Kidney epithelial cell (primary cell): ENCODE measurements at regions not wholly inside any gene's neighbourhood (a gene's known extent, or its start where the extent isn't known, plus 50 kb on each side); places are given as distances from the start of the nearest gene placed in this dataset.

Source experiments
- DNase-seq: peaks from one replicate; pipeline ENCODE4 v3.0.0-alpha.2; 2010; ENCODE audit warnings: low read depth
- H3K27me3 ChIP-seq: 2 replicates; pipeline ENCODE4 v1.6.0; 2011; ENCODE audit warnings: low read length; ENCODE audit not compliant: control insufficient read depth, insufficient read depth
- H3K36me3 ChIP-seq: 2 replicates; pipeline ENCODE4 v1.5.1; 2011; ENCODE audit warnings: low read length; ENCODE audit not compliant: control insufficient read depth, insufficient read depth
- H3K4me3 ChIP-seq: 2 replicates; pipeline ENCODE4 v1.5.1; 2011; ENCODE audit warnings: low read depth, mild to moderate bottlenecking, control low read depth, low read length
- TF ChIP-seq, protein P1 (sequence below): IDR thresholded peaks from 2 replicates; pipeline ENCODE4 v1.5.1; 2011; ENCODE audit warnings: mild to moderate bottlenecking, moderate library complexity, low read length, control low read depth, inconsistent platforms; ENCODE audit not compliant: insufficient read depth, poor library complexity, severe bottlenecking

DNA sequence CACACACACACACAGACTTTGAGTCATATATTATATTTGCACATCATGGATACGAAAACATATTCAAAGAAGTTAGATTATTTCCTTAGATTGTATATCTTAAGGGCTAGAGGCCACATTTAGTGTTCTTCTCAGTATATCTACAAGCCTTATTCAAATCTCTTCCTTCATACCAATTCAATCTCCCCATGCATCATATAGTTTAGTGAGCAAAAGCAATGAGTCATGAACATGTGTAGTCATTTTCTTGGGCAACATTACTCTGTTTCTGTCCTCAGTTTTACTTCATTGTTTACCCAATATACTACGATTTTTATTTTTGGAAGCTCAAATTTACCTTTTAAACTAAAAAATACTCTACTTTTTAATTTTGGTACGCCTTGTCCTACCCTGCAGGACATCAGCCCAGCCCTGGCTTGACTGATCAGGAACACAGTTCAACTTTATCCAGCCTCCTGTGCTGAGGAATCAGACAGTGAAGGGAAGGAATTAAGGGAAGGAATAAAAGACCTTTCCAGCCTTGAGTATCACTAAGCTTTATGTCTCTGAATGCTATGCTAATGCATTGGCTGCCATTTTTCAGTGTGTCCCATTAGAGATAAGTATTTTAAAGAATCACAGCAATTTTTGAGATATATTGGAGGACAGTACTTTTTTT lies 101.7 kb upstream of the FST start:
- TF ChIP-seq, protein P1, sequence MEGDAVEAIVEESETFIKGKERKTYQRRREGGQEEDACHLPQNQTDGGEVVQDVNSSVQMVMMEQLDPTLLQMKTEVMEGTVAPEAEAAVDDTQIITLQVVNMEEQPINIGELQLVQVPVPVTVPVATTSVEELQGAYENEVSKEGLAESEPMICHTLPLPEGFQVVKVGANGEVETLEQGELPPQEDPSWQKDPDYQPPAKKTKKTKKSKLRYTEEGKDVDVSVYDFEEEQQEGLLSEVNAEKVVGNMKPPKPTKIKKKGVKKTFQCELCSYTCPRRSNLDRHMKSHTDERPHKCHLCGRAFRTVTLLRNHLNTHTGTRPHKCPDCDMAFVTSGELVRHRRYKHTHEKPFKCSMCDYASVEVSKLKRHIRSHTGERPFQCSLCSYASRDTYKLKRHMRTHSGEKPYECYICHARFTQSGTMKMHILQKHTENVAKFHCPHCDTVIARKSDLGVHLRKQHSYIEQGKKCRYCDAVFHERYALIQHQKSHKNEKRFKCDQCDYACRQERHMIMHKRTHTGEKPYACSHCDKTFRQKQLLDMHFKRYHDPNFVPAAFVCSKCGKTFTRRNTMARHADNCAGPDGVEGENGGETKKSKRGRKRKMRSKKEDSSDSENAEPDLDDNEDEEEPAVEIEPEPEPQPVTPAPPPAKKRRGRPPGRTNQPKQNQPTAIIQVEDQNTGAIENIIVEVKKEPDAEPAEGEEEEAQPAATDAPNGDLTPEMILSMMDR, result no peak
- no peaks in the 10 kb centered on the region for H3K27me3 ChIP-seq
- no peaks in the 10 kb centered on the region for H3K36me3 ChIP-seq
- no peak for DNase-seq
- no peak overlapping the region for H3K4me3 ChIP-seq

DNA sequence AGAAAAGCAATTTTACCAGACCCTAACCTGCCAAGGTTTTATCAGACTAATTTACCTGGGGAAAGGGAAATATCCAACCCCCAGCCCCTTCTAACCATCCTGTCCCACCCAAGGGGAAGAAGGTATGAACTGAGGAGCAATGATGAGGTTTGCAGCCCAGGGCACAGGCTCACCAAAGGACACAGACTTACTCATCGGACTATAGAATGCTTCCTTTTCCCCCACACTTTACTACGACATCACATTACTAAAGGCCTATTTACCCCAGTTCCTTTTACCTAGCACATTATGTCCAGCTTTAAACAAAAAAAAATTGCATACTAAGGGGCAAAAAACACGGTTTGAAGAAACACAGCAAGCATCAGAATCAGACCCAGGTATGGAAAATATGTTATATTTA lies 94.1 kb upstream of the FST start:
- no peak overlapping the region for H3K4me3 ChIP-seq
- TF ChIP-seq, protein P1, result no peak

DNA sequence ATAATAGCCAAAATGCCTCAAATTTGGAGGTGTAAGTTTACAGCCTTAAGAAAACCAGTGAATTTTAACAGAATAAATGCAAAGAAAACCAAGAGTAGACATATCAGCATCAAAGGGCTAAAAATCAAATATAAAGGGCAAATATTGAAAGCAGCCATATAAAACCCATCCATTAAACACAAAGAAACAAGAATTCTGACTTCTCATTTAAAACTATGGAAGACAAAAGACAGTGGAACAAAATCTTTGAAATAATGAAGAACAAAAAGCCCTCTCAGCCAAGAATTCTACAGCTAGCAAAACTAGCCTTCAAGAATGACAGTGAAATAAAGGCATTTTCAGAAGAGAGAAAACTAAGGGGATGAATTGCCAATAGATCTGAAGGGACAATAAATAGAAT lies 91.3 kb upstream of the FST start:
- Histone ChIP-seq H3K4me3 (no peak overlapping the region), H3K27me3 (no peaks in the 10 kb centered on the region), H3K36me3 (no peaks in the 10 kb centered on the region)
- no peak for DNase-seq
- TF ChIP-seq, protein P1, result no peak

More for the DNA sequence above, 94.1 kb upstream of the FST start:
- no peaks in the 10 kb centered on the region for H3K27me3 ChIP-seq
- no peaks in the 10 kb centered on the region for H3K36me3 ChIP-seq
- no peak for DNase-seq

GRCh38 chr5:53392073-53392472 lies 88.4 kb upstream of the FST start:
- no peak for DNase-seq
- H3K36me3 ChIP-seq, result no peaks in the 10 kb centered on the region
- TF ChIP-seq, protein P1, result no peak
- no peaks in the 10 kb centered on the region for H3K27me3 ChIP-seq
- no peak overlapping the region for H3K4me3 ChIP-seq

GRCh38 chr5:53394808-53395207 lies 85.6 kb upstream of the FST start:
- DNase-seq, result no peak
- Histone ChIP-seq H3K36me3 (no peaks in the 10 kb centered on the region), H3K27me3 (no peaks in the 10 kb centered on the region), H3K4me3 (no peak overlapping the region)
- TF ChIP-seq, protein P1, result no peak

- Histone ChIP-seq H3K27me3 (no peaks in the 10 kb centered on the region), H3K36me3 (no peaks in the 10 kb centered on the region), H3K4me3 (no peak overlapping the region)
- DNase-seq, result no peak
- TF ChIP-seq, protein P1, result no peak
These were observed 83.2 kb upstream of the FST start for GRCh38 chr5:53397141-53397757.
